NB4 (cell line): ENCODE measurements at regions not wholly inside any gene's neighbourhood (a gene's known extent, or its start where the extent isn't known, plus 50 kb on each side); places are given as distances from the start of the nearest gene placed in this dataset.

ENCODE experiments used
- POLR2A ChIP-seq: IDR thresholded peaks from 2 replicates; pipeline ENCODE4 v1.6.1; 2011; ENCODE audit warnings: mild to moderate bottlenecking; ENCODE audit not compliant: insufficient read length; ENCODE audit errors: extremely low read depth
- TF ChIP-seq, protein P1 (sequence below): IDR thresholded peaks from one replicate; pipeline ENCODE4 v1.5.1; 2012; ENCODE audit warnings: low read depth, low read length
- TF ChIP-seq, protein P2 (sequence below): IDR thresholded peaks from 2 replicates; pipeline ENCODE4 v1.6.1; 2011; ENCODE audit warnings: low read depth, low read length

DNA sequence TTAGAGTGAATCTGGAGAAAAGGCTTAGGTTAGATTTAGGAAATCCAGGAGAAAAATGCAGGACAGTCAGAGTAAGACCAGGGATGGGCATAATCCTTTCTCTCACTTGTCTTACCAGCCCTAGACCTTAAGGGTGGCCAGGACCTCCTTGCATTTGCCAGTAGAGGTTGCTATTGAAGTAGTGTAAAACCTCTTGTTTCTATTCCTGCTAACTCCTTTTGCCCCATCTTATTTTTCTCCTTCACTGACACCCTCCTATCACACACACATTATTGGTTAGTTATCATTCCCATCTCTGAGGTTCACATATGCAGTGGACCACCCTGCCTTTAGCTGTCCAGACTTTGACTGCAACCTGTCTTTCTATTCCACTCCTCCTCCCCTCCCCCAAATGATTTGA lies 75.0 kb upstream of the MACF1 start:
- TF ChIP-seq, protein P1, sequence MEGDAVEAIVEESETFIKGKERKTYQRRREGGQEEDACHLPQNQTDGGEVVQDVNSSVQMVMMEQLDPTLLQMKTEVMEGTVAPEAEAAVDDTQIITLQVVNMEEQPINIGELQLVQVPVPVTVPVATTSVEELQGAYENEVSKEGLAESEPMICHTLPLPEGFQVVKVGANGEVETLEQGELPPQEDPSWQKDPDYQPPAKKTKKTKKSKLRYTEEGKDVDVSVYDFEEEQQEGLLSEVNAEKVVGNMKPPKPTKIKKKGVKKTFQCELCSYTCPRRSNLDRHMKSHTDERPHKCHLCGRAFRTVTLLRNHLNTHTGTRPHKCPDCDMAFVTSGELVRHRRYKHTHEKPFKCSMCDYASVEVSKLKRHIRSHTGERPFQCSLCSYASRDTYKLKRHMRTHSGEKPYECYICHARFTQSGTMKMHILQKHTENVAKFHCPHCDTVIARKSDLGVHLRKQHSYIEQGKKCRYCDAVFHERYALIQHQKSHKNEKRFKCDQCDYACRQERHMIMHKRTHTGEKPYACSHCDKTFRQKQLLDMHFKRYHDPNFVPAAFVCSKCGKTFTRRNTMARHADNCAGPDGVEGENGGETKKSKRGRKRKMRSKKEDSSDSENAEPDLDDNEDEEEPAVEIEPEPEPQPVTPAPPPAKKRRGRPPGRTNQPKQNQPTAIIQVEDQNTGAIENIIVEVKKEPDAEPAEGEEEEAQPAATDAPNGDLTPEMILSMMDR: peak; percentile 7
- no peak for TF ChIP-seq POLR2A
- TF ChIP-seq, protein P2, sequence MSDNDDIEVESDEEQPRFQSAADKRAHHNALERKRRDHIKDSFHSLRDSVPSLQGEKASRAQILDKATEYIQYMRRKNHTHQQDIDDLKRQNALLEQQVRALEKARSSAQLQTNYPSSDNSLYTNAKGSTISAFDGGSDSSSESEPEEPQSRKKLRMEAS: no peak
